IPS-18a (cell line): ENCODE measurements at regions not wholly inside any gene's neighbourhood (a gene's known extent, or its start where the extent isn't known, plus 50 kb on each side); places are given as distances from the start of the nearest gene placed in this dataset.

Source experiments
- H3K27ac ChIP-seq: one replicate; pipeline ENCODE4 v1.5.1; 2013; ENCODE audit warnings: low read length
- H3K27me3 ChIP-seq: one replicate; pipeline ENCODE4 v1.6.1; 2013; ENCODE audit warnings: mild to moderate bottlenecking, low read length; ENCODE audit not compliant: control insufficient read depth, insufficient read depth
- H3K36me3 ChIP-seq: one replicate; pipeline ENCODE4 v1.6.1; 2013; ENCODE audit warnings: low read depth, low read length; ENCODE audit not compliant: control insufficient read depth
- H3K4me1 ChIP-seq: one replicate; pipeline ENCODE4 v1.6.1; 2013; ENCODE audit warnings: low read depth, low read length; ENCODE audit not compliant: control insufficient read depth
- H3K4me3 ChIP-seq: one replicate; pipeline ENCODE4 v1.5.1; 2013; ENCODE audit warnings: low read length
- H3K9ac ChIP-seq: one replicate; pipeline ENCODE4 v1.6.1; 2013; ENCODE audit warnings: mild to moderate bottlenecking, low read length, moderate library complexity
- H3K9me3 ChIP-seq: one replicate; pipeline ENCODE4 v1.6.1; 2013; ENCODE audit warnings: low read depth, low read length; ENCODE audit not compliant: control insufficient read depth

- Histone ChIP-seq H3K9ac (no peak overlapping the region), H3K4me3 (no peak overlapping the region), H3K27ac (no peak overlapping the region), H3K4me1 (no peaks in the 10 kb centered on the region), H3K36me3 (no peaks in the 10 kb centered on the region), H3K27me3 (no peaks in the 10 kb centered on the region), H3K9me3 (no peaks in the 10 kb centered on the region)
Measured at GRCh38 chr17:69814031-69814430, 261.0 kb upstream of the KCNJ16 start.

GRCh38 chr17:69815406-69815805 is 259.6 kb upstream of the KCNJ16 start:
- no peak overlapping the region for H3K9ac ChIP-seq
- no peaks in the 10 kb centered on the region for H3K4me1 ChIP-seq
- no peaks in the 10 kb centered on the region for H3K36me3 ChIP-seq
- H3K27me3 ChIP-seq = no peaks in the 10 kb centered on the region
- H3K27ac ChIP-seq = no peak overlapping the region
- no peak overlapping the region for H3K4me3 ChIP-seq
- H3K9me3 ChIP-seq = no peaks in the 10 kb centered on the region

- H3K27ac ChIP-seq = no peak overlapping the region
- H3K4me3 ChIP-seq = no peak overlapping the region
- peaks cover 5% of the 10 kb centered on the region for H3K9me3 ChIP-seq
- H3K4me1 ChIP-seq = no peaks in the 10 kb centered on the region
- no peaks in the 10 kb centered on the region for H3K27me3 ChIP-seq
- H3K36me3 ChIP-seq = no peaks in the 10 kb centered on the region
- no peak overlapping the region for H3K9ac ChIP-seq
Measured at GRCh38 chr17:69818467-69818866, 256.6 kb upstream of the KCNJ16 start.

DNA sequence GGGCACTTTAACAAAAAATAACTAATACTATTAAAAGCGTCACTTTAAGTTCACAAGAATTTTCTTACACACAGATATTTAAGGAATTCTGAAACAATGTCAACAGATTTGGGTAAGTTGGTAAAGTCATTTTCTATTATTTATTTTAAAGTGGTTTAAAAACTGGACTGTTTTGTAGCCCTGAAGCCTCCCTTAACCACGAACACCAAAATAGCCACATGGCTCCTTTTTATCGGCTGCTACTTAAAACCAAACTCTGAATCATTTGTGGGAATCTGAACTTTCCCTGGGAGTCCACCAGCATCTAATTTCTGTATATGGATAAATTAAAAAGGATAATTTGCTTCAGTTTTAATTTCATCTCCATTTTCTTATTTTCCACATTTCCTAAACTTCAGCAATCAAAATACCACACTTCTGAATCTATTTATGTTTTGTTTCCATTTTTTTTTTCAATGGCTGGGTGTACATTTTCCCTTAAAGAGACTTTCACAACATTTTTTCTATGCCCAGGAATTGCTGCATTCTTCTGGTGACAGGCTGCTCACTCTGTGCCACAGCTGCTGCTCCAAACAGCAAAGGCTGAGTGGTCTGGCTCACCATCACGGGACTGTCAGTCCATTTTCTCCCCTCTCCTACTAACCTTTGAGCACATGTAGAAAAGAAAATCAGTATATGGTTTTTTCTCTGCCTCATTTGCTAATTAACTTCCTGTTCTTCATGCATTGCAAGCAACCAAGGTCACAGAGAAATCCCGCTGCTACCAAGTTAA is 255.5 kb upstream of the KCNJ16 start:
- Histone ChIP-seq H3K27ac (no peak overlapping the region), H3K27me3 (no peaks in the 10 kb centered on the region), H3K9me3 (peaks cover 5% of the 10 kb centered on the region), H3K9ac (no peak overlapping the region), H3K4me3 (no peak overlapping the region), H3K4me1 (no peaks in the 10 kb centered on the region), H3K36me3 (no peaks in the 10 kb centered on the region)

- Histone ChIP-seq H3K9ac (no peak overlapping the region), H3K4me1 (no peaks in the 10 kb centered on the region), H3K27me3 (no peaks in the 10 kb centered on the region), H3K9me3 (peaks cover 5% of the 10 kb centered on the region), H3K27ac (no peak overlapping the region), H3K4me3 (no peak overlapping the region), H3K36me3 (no peaks in the 10 kb centered on the region)
Measured at GRCh38 chr17:69820876-69821473, 254.1 kb upstream of the KCNJ16 start.

GRCh38 chr17:69822314-69822875 is 252.6 kb upstream of the KCNJ16 start:
- H3K9me3 ChIP-seq = peaks cover 5% of the 10 kb centered on the region
- H3K4me1 ChIP-seq = no peaks in the 10 kb centered on the region
- no peak overlapping the region for H3K4me3 ChIP-seq
- no peak overlapping the region for H3K27ac ChIP-seq
- no peaks in the 10 kb centered on the region for H3K36me3 ChIP-seq
- no peaks in the 10 kb centered on the region for H3K27me3 ChIP-seq
- no peak overlapping the region for H3K9ac ChIP-seq

DNA sequence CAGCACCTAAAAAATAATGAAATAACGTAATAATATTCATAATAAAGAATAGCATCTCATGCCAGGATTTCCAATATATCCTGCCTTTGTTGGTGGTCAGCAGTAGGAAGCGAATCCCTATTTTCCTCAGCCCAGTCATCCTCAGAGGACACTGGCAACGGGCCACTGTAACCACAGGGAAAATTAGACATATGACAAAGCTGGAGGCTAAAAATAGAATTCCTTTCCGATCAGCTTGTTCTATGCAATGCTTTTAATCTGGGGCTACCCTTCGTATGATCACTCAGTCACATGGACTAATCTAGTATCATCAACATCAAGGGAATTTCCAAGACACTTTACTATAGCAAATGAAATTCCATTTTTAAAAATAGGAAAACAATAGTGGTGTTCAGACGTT is 246.9 kb upstream of the KCNJ16 start:
- Histone ChIP-seq H3K9me3 (no peaks in the 10 kb centered on the region), H3K27ac (no peak overlapping the region)

DNA sequence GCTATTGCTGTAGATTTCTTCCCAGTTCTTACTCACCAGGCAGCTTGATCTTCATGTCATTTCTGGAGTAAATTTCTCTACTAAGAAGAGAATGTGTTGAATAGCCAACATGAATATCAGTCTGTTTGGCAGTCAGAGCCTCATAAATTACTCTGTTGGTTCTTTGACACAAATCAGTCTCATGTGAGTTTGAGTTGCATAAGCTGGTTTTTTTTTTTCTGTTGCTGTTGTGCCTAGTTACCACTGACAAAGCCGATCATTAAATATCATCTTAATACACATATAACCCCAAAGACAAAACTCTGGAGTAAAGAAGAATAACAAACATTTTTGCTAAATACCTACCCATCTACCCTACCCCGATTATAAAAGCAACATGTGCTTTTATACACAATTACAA is 240.5 kb upstream of the KCNJ16 start:
- H3K4me3 ChIP-seq = no peak overlapping the region
- no peak overlapping the region for H3K27ac ChIP-seq
- no peaks in the 10 kb centered on the region for H3K27me3 ChIP-seq
- no peaks in the 10 kb centered on the region for H3K4me1 ChIP-seq
- no peaks in the 10 kb centered on the region for H3K36me3 ChIP-seq
- H3K9me3 ChIP-seq = no peaks in the 10 kb centered on the region
- H3K9ac ChIP-seq = no peak overlapping the region

More for the DNA sequence above, 246.9 kb upstream of the KCNJ16 start:
- Histone ChIP-seq H3K27me3 (no peaks in the 10 kb centered on the region), H3K9ac (no peak overlapping the region), H3K36me3 (no peaks in the 10 kb centered on the region), H3K4me3 (no peak overlapping the region), H3K4me1 (no peaks in the 10 kb centered on the region)

DNA sequence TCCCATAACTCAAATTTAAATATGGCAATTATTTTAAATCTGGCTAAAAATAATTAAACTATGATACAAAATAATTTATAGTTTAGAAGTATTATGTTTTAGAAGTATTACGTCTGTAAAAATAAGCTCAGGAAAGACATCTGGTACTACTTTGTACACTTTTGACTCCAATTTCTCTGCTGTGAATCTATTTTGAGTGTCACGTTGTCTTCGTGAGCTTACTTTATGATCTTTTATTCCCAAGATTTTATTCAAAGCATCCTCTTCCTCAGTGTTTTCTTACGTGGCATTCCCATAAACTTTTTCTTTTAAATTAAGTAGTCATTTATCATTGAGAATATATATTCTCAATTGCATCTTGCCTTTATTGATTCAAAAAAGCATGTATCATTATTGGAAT is 223.3 kb upstream of the KCNJ16 start:
- H3K36me3 ChIP-seq = no peaks in the 10 kb centered on the region
- H3K27ac ChIP-seq = no peak overlapping the region
- no peaks in the 10 kb centered on the region for H3K4me1 ChIP-seq
- H3K4me3 ChIP-seq = no peak overlapping the region
- no peaks in the 10 kb centered on the region for H3K9me3 ChIP-seq
- H3K27me3 ChIP-seq = no peaks in the 10 kb centered on the region
- H3K9ac ChIP-seq = no peak overlapping the region

DNA sequence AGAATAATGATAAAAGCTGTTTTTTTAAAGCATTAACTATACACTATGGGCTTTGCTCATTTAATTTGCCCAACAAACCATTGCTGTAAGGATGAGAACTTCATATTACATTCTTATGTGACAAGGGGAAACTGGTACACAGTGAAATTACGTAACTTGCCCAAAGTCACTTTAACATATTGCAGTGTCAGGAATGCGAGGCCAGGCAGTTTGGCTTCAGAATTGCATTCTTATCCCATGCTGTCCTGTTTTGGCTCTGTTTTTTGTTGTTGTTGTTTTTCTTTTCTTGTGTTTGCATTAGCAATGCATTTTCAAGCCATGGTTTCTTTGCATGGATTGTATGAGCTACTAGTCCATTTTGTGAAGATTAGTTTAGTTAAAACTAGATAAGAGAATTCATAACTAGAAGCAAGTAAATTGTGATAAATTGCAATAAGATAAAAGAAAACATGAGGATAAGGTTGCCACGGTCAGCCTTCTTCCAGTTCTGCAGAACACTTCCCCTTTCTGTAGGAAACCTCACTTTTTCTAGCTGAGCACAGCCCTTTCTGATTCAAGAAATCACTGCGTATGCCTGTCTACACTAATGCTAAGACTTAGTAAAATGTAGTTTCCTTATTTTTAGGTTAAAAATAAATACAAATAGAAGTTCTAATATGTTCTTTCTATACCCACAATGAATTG is 221.3 kb upstream of the KCNJ16 start:
- H3K9ac ChIP-seq = no peak overlapping the region
- H3K27me3 ChIP-seq = no peaks in the 10 kb centered on the region
- no peak overlapping the region for H3K4me3 ChIP-seq
- H3K9me3 ChIP-seq = peaks cover 4% of the 10 kb centered on the region
- H3K36me3 ChIP-seq = no peaks in the 10 kb centered on the region
- no peaks in the 10 kb centered on the region for H3K4me1 ChIP-seq
- H3K27ac ChIP-seq = no peak overlapping the region

GRCh38 chr17:69854225-69854780 is 220.7 kb upstream of the KCNJ16 start:
- H3K27ac ChIP-seq = no peak overlapping the region

More at GRCh38 chr17:69854225-69854780, 220.7 kb upstream of the KCNJ16 start:
- Histone ChIP-seq H3K9ac (no peak overlapping the region), H3K4me1 (no peaks in the 10 kb centered on the region), H3K27me3 (no peaks in the 10 kb centered on the region), H3K4me3 (no peak overlapping the region), H3K36me3 (no peaks in the 10 kb centered on the region), H3K9me3 (peaks cover 6% of the 10 kb centered on the region)
